IPS-18a (cell line): ENCODE measurements at regions not wholly inside any gene's neighbourhood (a gene's known extent, or its start where the extent isn't known, plus 50 kb on each side); places are given as distances from the start of the nearest gene placed in this dataset.
"Not testable (repeated sequence)": the region's sequence is repeated elsewhere in the genome, so short reads cannot be mapped to it uniquely, and the experiment has no call there.

Experiments used
- H3K27ac ChIP-seq: one replicate; pipeline ENCODE4 v1.5.1; 2013; ENCODE audit warnings: low read length
- H3K27me3 ChIP-seq: one replicate; pipeline ENCODE4 v1.6.1; 2013; ENCODE audit warnings: mild to moderate bottlenecking, low read length; ENCODE audit not compliant: control insufficient read depth, insufficient read depth
- H3K36me3 ChIP-seq: one replicate; pipeline ENCODE4 v1.6.1; 2013; ENCODE audit warnings: low read depth, low read length; ENCODE audit not compliant: control insufficient read depth
- H3K4me1 ChIP-seq: one replicate; pipeline ENCODE4 v1.6.1; 2013; ENCODE audit warnings: low read depth, low read length; ENCODE audit not compliant: control insufficient read depth
- H3K4me3 ChIP-seq: one replicate; pipeline ENCODE4 v1.5.1; 2013; ENCODE audit warnings: low read length
- H3K9ac ChIP-seq: one replicate; pipeline ENCODE4 v1.6.1; 2013; ENCODE audit warnings: mild to moderate bottlenecking, low read length, moderate library complexity
- H3K9me3 ChIP-seq: one replicate; pipeline ENCODE4 v1.6.1; 2013; ENCODE audit warnings: low read depth, low read length; ENCODE audit not compliant: control insufficient read depth

DNA sequence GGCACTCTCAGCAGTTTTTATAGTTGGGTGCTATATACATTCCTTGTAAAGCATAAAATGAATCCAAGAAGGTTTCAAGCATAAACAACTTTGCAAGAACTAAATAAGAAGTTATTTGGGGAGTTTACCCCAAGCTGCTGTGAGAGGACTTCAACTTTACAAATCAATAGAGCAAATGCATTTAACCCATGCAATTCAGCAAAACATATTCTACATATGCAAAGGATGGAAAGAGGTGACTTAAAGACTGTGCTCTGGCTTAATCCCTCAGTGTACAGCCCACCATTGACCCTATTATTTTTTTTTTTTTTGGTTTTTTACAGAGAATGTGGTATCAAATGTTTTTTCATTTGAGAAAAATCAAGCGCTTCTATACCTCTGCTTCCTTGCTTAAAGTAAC, 736.5 kb downstream of the CETN3 start:
- no peaks in the 10 kb centered on the region for H3K36me3 ChIP-seq
- H3K4me3 ChIP-seq, result no peak overlapping the region
- H3K9me3 ChIP-seq, result no peaks in the 10 kb centered on the region
- H3K4me1 ChIP-seq, result peaks cover 11% of the 10 kb centered on the region
- H3K9ac ChIP-seq, result no peak overlapping the region
- H3K27ac ChIP-seq, result no peak overlapping the region
- H3K27me3 ChIP-seq, result no peaks in the 10 kb centered on the region

DNA sequence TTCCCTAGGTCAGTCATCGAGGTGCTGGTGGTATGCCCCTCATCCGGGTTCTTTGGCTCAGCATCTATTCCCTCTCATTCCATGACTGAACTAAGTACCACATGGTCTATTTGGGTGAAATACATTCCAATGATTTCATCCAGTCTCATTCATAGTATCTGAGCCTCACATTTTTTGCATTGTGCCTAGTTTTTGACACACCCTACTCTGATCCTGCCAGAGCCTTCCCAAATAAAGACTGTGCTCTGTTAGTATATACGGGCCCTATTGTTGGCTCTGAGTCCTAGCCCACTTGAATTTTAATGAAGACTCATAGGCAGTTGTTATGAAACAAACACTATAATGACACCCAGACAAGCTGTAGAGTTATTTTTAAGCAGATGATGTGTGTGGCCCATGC, 740.7 kb downstream of the CETN3 start:
- Histone ChIP-seq H3K9me3 (no peaks in the 10 kb centered on the region), H3K36me3 (no peaks in the 10 kb centered on the region), H3K9ac (no peak overlapping the region), H3K4me1 (peaks cover 11% of the 10 kb centered on the region), H3K27me3 (no peaks in the 10 kb centered on the region), H3K27ac (no peak overlapping the region), H3K4me3 (no peak overlapping the region)

DNA sequence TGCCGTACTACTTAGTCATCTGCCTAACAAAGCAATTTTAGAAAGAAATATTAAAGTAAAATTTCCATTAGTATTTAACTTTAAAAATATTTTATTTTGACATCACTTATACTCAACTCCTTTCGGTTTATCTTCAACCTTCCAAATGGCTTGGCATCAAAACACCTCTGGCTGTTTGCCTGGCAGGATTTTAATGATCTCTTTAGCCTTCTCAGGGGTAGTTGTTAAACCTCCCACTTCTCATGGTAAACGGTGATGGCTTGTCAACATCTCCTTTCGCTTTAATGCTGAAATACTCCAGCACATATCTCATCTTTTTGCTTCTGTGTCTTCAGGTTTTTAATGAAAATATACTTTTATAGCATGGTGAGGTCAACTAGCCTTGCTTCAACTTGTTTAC, 747.1 kb downstream of the CETN3 start:
- no peaks in the 10 kb centered on the region for H3K4me1 ChIP-seq
- H3K4me3 ChIP-seq, result no peak overlapping the region
- H3K27ac ChIP-seq, result no peak overlapping the region
- H3K36me3 ChIP-seq, result no peaks in the 10 kb centered on the region
- H3K27me3 ChIP-seq, result no peaks in the 10 kb centered on the region
- H3K9ac ChIP-seq, result no peak overlapping the region
- H3K9me3 ChIP-seq, result no peaks in the 10 kb centered on the region

DNA sequence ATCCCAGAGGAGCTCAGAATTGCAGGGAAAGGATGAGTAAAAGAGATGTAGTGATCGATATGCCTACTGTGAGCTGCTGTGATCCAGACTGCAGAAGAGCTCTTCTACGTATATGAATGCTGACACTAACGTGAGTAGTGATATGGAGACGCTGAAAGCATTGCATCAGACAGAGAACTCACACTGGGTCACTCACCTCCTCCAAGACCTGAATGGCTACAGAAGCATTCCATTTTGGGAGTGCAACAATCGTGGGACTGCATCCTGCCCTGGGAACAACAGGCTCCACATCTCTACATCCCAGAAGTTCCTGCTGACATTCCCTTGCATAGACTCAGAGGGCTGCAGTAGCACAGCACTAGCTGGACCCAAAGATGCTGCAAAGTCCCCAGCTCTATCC, 755.9 kb upstream of the MEF2C start:
- H3K36me3 ChIP-seq, result no peaks in the 10 kb centered on the region
- H3K9me3 ChIP-seq, result no peaks in the 10 kb centered on the region
- no peak overlapping the region for H3K4me3 ChIP-seq
- no peaks in the 10 kb centered on the region for H3K27me3 ChIP-seq
- H3K27ac ChIP-seq, result no peak overlapping the region
- H3K9ac ChIP-seq, result no peak overlapping the region
- H3K4me1 ChIP-seq, result no peaks in the 10 kb centered on the region

DNA sequence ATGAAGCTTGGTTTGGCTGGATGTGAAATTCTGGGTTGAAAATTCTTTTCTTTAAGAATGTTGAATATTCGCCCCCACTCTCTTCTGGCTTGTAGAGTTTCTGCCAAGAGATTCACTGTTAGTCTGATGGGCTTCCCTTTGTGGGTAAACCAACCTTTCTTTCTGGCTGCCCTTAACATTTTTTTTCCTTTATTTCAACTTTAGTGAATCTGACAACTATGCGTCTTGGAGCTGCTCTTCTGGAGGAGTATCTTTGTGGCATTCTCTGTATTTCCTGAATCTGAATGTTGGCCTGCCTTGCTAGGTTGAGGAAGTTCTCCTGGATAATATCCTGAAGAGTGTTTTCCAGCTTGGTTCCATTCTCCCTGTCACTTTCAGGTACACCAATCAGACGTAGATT, 751.2 kb upstream of the MEF2C start:
- H3K9ac ChIP-seq, H3K27ac ChIP-seq, H3K4me3 ChIP-seq: not testable (repeated sequence)

DNA sequence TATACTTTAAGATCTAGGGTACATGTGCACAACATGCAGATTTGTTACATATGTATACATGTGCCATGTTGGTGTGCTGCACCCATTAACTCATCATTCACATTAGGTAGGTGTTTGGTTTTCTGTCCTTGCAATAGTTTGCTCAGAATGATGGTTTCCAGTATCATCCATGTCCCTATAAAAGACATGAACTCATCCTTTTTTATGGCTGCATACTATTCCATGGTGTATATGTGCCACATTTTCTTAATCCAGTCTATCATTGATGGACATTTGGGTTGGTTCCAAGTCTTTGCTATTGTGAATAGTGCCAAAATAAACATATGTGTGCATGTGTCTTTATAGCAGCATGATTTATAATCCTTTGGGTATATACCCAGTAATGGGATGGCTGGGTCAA, 747.1 kb upstream of the MEF2C start:
- not testable (repeated sequence) for H3K36me3 ChIP-seq, H3K9me3 ChIP-seq, H3K27me3 ChIP-seq, H3K9ac ChIP-seq, H3K4me3 ChIP-seq, H3K4me1 ChIP-seq, H3K27ac ChIP-seq

More for the DNA sequence above, 751.2 kb upstream of the MEF2C start:
- not testable (repeated sequence) for H3K36me3 ChIP-seq, H3K4me1 ChIP-seq, H3K9me3 ChIP-seq, H3K27me3 ChIP-seq

DNA sequence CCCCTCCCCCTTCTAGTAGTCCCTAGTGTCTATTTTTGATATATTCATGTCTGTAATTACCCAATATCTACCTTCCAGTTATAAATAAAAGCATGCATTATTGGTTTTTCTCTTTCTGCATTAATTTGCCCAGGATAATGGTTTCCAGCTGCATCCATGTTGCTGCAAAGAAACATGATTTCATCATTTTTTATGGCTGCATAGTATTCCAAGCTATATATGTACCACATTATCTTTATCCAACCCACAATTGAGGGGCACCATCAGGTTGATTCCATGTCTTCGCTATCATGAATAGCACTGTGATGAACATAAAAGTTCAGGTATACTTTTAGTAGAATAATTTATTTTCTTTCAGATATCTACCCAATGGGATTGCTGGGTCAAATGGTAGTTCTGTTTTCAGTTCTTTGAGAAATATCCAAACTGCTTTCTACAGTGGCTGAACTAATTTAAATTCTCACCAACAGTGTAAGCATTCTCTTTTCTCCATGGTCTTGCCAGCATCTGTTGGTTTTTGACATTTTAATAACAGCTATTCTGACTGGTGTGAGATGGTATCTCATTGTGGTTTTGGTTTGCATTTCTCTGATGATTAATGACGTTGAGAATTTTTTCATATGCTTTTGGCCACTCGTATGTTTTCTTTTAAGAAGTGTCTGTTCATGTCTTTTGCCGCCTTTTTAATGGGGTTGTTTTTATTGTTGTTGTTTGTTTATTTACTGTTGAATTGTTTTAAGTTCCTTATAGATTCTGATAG, 746.1 kb upstream of the MEF2C start:
- Histone ChIP-seq H3K9me3 (peaks cover 5% of the 10 kb centered on the region), H3K36me3 (no peaks in the 10 kb centered on the region), H3K4me3 (no peak overlapping the region)

DNA sequence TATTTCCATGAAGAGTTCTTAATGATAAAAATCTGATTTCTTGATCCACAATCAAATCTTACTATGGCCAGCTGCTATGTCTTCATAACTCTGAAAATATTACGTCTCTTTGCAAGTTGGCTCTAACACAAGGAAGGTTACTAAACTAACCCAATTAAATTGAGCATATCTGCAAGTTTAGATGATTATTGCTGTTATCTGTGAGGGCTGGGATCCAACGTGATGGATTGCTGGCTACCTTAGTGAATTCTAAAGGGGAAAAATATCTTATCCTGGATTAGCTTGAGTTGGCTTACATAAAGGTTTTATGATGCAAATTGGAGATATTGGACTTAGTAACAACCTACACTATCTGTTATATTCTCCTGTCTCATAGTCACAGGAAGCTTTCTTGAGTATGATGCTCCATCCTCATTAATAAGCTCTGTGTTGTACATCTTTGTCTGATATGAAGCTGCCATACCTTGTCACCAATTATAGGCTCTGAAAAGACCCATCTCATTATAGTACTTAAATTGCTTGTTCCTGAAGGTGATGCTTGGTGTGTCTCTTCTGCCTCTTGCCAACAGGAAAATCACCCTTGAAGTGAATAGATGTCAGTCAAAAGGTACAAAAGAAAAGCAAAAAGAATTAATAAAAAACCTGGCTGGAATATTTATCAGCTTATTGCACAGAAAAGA, 733.0 kb upstream of the MEF2C start:
- H3K4me3 ChIP-seq, result no peak overlapping the region
- no peak overlapping the region for H3K9ac ChIP-seq
- H3K4me1 ChIP-seq, result no peaks in the 10 kb centered on the region
- H3K27ac ChIP-seq, result no peak overlapping the region
- no peaks in the 10 kb centered on the region for H3K27me3 ChIP-seq
- H3K9me3 ChIP-seq, result peaks cover 2% of the 10 kb centered on the region
- no peaks in the 10 kb centered on the region for H3K36me3 ChIP-seq

More for the DNA sequence above, 746.1 kb upstream of the MEF2C start:
- Histone ChIP-seq H3K27me3 (no peaks in the 10 kb centered on the region), H3K4me1 (no peaks in the 10 kb centered on the region), H3K27ac (no peak overlapping the region), H3K9ac (no peak overlapping the region)

DNA sequence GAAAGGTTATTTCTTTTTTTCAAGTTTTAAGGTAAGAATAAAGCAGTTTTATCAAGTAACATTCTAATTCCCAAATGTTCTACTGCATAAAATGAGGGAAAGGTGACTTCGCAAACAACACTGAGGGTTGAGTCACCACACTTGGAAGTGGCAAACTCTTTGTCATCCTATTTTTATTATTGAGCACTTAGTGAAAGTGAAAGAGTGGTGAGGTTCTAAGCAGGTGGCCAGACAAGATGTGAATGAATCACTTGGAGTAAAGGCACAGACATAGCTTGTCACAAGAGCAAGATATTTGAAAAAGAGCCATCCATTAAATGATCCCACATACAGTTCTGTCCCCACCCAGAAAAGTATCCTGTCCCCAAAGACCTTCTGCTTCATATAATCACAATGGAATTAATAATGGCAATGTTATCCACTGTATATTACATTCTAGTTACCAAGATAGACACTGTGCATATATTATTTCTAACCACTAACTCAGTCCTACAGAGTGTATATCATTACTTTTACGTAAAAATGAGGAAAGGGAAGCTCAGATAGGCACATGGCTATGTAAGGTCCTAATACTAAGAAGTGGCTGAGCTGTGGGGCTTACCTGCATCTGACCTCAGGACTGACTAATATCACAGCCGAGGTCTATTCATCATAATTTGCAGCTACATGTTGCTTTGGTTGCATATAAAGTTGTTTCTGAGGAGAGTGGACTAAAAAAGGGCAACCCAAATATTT, 730.4 kb upstream of the MEF2C start:
- H3K9me3 ChIP-seq, result no peaks in the 10 kb centered on the region
- H3K36me3 ChIP-seq, result no peaks in the 10 kb centered on the region
- H3K27ac ChIP-seq, result no peak overlapping the region
- no peak overlapping the region for H3K4me3 ChIP-seq
- no peak overlapping the region for H3K9ac ChIP-seq
- H3K4me1 ChIP-seq, result no peaks in the 10 kb centered on the region
- H3K27me3 ChIP-seq, result no peaks in the 10 kb centered on the region

DNA sequence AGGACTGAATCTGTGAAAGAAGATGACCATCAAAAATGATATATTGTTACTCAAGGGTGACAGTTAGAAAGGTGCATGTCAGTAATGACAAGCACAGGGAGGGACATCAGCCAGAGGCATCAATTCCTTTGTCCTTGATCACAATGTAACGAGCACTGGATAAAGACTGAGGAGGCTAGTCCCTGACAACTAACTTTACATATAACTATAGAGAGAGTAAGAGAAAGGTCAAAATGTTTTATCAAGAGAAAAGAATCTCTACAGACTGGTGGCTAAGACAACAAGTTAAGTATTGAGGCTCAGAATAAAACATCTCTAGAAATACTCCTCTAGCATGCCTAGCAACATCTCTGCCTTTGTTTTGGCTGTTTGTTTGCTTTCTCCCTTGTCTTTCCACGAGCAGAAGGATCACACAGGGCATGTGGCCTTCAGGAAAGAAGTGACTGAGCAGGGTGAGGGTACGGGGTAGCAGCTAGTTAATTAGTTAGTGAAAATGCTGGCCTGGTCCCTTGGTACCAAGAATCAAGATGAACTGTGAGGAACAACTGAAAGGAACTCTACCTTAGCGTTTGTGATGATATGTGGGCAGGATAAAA, 724.1 kb upstream of the MEF2C start:
- Histone ChIP-seq H3K9me3 (no peaks in the 10 kb centered on the region), H3K27ac (no peak overlapping the region), H3K27me3 (no peaks in the 10 kb centered on the region), H3K36me3 (no peaks in the 10 kb centered on the region), H3K4me3 (no peak overlapping the region), H3K9ac (no peak overlapping the region), H3K4me1 (peaks cover 9% of the 10 kb centered on the region)

DNA sequence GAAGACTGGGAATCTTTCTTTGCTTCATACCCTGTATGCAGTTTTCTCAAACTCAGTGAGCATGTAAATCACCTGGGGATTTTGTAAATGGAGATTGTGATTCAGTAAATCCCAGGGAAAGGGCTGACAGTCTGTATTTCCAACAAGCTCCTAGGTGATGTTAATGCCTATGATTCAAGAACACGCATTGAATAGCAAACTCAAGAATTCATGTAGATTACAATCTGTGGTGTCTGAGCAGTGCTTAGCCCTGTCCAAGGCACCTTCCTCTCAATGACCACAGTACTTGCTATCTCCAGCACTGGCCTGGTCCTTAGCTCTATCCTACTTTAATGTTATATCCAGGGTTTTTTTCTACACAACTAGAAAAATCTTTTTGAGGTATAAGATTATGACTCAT, 721.4 kb upstream of the MEF2C start:
- no peak overlapping the region for H3K9ac ChIP-seq
- H3K4me3 ChIP-seq, result no peak overlapping the region
- peaks cover 9% of the 10 kb centered on the region for H3K4me1 ChIP-seq
- no peaks in the 10 kb centered on the region for H3K27me3 ChIP-seq
- no peaks in the 10 kb centered on the region for H3K9me3 ChIP-seq
- H3K27ac ChIP-seq, result no peak overlapping the region
- H3K36me3 ChIP-seq, result no peaks in the 10 kb centered on the region
